ENCODE measurements at regions not wholly inside any gene's neighbourhood (a gene's known extent, or its start where the extent isn't known, plus 50 kb on each side); places are given as distances from the start of the nearest gene placed in this dataset.

DNA sequence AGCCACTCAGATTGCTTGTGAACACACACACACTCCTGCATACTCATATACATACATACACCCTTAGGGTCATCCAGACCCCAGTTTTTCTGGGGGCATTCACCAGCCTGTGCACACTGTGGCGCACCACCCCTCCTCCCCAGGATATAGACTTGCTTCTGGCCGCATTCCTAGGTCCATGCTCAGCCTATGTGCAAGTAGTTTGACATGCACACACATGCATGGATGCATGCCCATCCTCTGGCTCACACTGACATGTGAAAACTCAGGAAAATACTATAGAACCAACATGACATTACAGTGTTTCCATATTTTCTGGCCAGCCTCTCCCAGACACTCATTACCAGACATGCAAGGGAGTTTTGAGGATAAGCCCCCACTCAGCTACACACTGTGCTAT lies 79.3 kb upstream of the POLG start:
- Mint-ChIP-seq H3K27ac (no peak overlapping the region), H3K4me1 (ENCODE audit: unreplicated experiment) (no peaks in the 10 kb centered on the region), H3K27me3 (peaks cover 96% of the 10 kb centered on the region), H3K36me3 (no peaks in the 10 kb centered on the region), H3K4me3 (no peak overlapping the region), H3K9me3 (no peaks in the 10 kb centered on the region)
- TF ChIP-seq, protein P1, sequence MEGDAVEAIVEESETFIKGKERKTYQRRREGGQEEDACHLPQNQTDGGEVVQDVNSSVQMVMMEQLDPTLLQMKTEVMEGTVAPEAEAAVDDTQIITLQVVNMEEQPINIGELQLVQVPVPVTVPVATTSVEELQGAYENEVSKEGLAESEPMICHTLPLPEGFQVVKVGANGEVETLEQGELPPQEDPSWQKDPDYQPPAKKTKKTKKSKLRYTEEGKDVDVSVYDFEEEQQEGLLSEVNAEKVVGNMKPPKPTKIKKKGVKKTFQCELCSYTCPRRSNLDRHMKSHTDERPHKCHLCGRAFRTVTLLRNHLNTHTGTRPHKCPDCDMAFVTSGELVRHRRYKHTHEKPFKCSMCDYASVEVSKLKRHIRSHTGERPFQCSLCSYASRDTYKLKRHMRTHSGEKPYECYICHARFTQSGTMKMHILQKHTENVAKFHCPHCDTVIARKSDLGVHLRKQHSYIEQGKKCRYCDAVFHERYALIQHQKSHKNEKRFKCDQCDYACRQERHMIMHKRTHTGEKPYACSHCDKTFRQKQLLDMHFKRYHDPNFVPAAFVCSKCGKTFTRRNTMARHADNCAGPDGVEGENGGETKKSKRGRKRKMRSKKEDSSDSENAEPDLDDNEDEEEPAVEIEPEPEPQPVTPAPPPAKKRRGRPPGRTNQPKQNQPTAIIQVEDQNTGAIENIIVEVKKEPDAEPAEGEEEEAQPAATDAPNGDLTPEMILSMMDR (conservative IDR thresholded peaks at IDR 0.05), result no peak
- no peak for DNase-seq (ENCODE audit: extremely low spot score, unreplicated experiment)

DNA sequence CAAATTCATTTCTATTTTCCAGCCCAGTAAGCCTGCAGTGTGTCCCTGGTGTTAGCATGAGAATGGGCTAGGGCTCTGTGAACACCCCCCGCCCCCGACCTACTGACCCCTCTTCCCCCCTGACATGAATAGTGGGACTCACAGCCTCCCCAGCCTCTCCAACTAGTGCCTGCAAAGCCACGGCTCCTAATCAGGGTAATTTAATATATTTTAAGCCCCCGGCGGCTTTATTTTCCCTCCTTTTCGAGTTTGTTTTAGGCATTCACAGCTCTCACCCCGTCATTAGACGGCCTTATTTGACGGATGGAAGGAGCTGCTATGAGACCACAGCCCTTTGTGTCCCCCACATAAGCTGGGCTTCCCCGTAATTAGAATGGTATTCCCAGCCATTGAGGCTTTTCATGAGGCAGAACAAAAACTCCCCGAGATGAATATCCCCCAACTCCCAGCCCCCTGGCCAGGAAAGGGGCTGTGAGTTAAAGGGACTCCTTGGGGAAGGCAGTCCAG lies 78.3 kb upstream of the POLG start:
- Mint-ChIP-seq H3K4me3 (no peak overlapping the region), H3K27me3 (peaks cover 96% of the 10 kb centered on the region), H3K4me1 (ENCODE audit: unreplicated experiment) (no peaks in the 10 kb centered on the region), H3K27ac (no peak overlapping the region), H3K9me3 (no peaks in the 10 kb centered on the region), H3K36me3 (no peaks in the 10 kb centered on the region)
- TF ChIP-seq, protein P1 (conservative IDR thresholded peaks at IDR 0.05), result no peak
- no peak for DNase-seq (ENCODE audit: extremely low spot score, unreplicated experiment)

DNA sequence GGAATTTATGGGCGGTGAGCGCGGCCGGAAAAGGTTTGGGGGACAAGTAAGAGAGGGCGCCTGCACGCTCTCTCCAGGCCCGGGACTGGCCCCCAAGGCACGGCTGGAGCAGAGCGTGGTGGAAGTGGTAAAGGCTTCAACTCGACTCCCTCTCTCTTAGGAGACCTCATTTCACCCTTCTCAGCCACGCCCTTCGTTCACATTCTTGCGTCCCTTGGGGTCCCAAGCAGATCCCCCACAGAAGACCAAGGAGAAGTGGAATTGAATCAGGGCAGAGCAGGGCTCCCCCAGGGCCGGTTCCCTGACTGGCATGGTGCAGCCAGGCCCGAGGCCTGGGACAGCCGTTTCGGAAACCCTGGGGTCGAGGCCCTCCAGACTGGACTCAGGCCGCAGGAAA lies 75.4 kb upstream of the POLG start:
- no peak for DNase-seq (ENCODE audit: extremely low spot score, unreplicated experiment)
- Mint-ChIP-seq H3K4me3 (no peak overlapping the region), H3K9me3 (no peaks in the 10 kb centered on the region), H3K27me3 (peaks cover 100% of the 10 kb centered on the region), H3K4me1 (ENCODE audit: unreplicated experiment) (peaks cover 6% of the 10 kb centered on the region), H3K27ac (no peak overlapping the region), H3K36me3 (no peaks in the 10 kb centered on the region)
- TF ChIP-seq, protein P1 (conservative IDR thresholded peaks at IDR 0.05), result no peak

DNA sequence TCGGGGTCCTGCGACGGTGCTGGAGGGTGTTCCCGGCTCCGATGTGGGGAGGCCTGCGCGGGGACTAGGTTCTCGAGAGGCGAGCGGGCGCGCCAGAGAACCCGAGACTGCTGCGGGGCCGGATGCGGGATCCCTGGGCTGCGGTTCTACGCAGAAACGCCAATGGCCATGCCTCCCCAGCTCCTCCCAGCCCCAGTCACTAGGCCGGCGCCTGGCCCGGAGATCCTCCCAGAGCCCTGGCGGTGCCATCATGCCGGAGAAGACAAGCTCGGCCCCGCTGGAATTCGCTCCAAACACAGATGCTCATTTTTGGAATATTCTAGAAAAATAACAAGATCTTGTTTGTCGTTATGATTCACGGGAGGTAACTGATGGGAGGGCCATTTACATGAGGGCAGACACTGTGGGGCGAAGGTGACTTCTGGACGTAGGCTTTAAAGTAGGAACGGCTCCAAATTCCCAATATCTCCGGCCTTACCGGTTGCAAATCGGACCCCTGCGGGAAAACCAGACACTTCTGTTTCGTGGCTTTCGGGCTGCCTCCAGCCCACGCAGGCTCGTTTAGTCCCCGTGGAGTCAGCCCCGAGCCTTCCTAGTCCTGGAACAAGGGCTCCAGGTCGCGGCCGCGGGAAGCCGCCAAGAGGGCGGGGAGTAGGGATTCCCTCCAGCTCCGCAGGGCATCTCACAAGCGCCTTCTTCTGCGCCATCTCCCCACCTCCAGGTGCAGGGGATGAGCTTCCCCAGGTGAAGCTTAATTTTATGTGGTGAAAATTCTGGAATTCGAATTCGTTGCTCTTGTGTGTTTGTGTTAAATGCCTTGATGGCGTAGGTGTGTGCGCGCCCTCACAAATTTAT lies 74.8 kb upstream of the POLG start:
- Mint-ChIP-seq H3K27ac (peak overlapping the region; percentile 3), H3K4me1 (ENCODE audit: unreplicated experiment) (peaks cover 6% of the 10 kb centered on the region), H3K4me3 (no peak overlapping the region), H3K27me3 (peaks cover 100% of the 10 kb centered on the region), H3K9me3 (no peaks in the 10 kb centered on the region), H3K36me3 (no peaks in the 10 kb centered on the region)
- DNase-seq (ENCODE audit: extremely low spot score, unreplicated experiment), result no peak
- TF ChIP-seq, protein P1 (conservative IDR thresholded peaks at IDR 0.05), result no peak

DNA sequence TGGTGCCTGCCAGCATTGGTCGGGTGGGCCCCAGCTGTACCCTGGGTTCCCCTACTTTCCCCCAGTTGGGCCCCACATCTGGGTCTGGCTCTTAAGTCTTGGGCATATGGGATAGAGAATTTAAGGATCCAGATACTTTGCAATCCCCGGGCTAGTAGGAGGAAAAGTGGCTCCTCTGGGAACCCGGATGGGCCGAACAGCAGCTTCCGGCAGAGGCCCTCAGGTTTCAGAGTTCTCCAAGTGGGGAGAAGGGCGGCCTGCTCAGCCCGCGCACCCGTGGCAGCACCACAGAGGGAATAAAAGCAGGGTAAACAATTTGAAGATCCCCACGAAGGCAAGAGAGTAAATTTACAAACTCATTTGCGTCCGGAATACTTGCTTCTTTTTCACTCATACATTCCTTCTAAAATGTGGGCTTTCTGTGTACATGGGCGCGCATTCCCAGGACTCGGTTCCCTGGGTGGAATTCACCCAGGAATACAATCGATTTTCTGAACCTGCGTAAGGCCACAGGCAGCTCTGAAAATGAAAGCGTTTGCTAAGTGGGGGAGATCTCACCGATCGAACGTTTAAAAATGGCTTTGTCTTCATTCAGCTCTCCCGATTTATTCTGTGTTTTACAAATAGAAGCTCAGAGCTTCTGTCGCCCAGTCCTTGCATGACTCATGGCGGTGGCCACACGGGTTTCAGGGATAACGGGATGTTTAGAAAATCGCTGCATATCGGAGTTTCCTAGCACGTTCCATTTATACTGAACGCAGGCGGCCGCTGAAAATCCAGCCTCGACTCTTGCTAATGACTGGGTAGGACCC lies 74.0 kb upstream of the POLG start:
- Mint-ChIP-seq H3K27ac (peak overlapping the region; percentile 3), H3K4me1 (ENCODE audit: unreplicated experiment) (peaks cover 6% of the 10 kb centered on the region), H3K27me3 (peaks cover 100% of the 10 kb centered on the region), H3K9me3 (no peaks in the 10 kb centered on the region), H3K4me3 (peak overlapping the region; percentile 76), H3K36me3 (no peaks in the 10 kb centered on the region)
- DNase-seq (ENCODE audit: extremely low spot score, unreplicated experiment), result no peak
- TF ChIP-seq, protein P1 (conservative IDR thresholded peaks at IDR 0.05), result no peak
